Esophagus muscularis mucosa (tissue), 4 donors: ENCODE measurements at regions not wholly inside any gene's neighbourhood (a gene's known extent, or its start where the extent isn't known, plus 50 kb on each side); places are given as distances from the start of the nearest gene placed in this dataset.

ENCODE experiments used
- CTCF ChIP-seq, 3 experiments: fragments of 200-600 bp in 2 of 3; fragments of 450-650 bp in 1 of 3; sonication (generic) in 2 of 3; IDR thresholded peaks; one replicate each; pipeline ENCODE4 v1.5.1; 2017 to 2019; ENCODE audit warnings: antibody characterized with exemption in 3 of 3, mild to moderate bottlenecking in 2 of 3, moderate library complexity in 1 of 3
- EP300 ChIP-seq: sonication (generic); formaldehyde crosslinking; IDR thresholded peaks from one replicate; pipeline ENCODE4 v1.6.1; 2017; ENCODE audit warnings: antibody characterized with exemption
- POLR2A ChIP-seq: fragments of 450-650 bp; IDR thresholded peaks from one replicate; pipeline ENCODE4 v1.6.1; 2017; ENCODE audit warnings: antibody characterized with exemption, moderate library complexity, mild to moderate bottlenecking, low read depth
- POLR2AphosphoS5 ChIP-seq, 2 donors: sonication (generic); formaldehyde crosslinking; IDR thresholded peaks; one replicate each; pipeline ENCODE4 v1.6.1; 2017; ENCODE audit warnings: antibody characterized with exemption in 2 of 2

- TF ChIP-seq POLR2A (no peak), EP300 (no peak), CTCF (IDR thresholded peaks at IDR 0.05) (no peak), POLR2AphosphoS5 (IDR thresholded peaks at IDR 0.05) (no peak)
Measured at GRCh38 chr2:82708681-82709080, 1750.4 kb downstream of the SUCLG1 start.
